Activated naive CD8-positive, alpha-beta T cell treated with anti-CD3 and anti-CD28 coated beads, Interleukin-2, amount 10 ng/mL, durations not matched to agents 7 days and 5 days (primary cell): ENCODE measurements at regions not wholly inside any gene's neighbourhood (a gene's known extent, or its start where the extent isn't known, plus 50 kb on each side); places are given as distances from the start of the nearest gene placed in this dataset.

Experiments used
- ATAC-seq: fragments of 150-1000 bp; cut with Tn5 transposase; one replicate; pipeline ENCODE4 v1.10.0; 2021; ENCODE audit warnings: low read depth, moderate library complexity
- POLR2A ChIA-PET: fragments of 350-600 bp; sonication (Branson Sonifier 250); formaldehyde crosslinking; loops from one replicate; lab custom pipeline; 2021; ENCODE audit warnings: antibody characterized with exemption; lab: Charles Lee
- DNase-seq: peaks from one replicate; pipeline ENCODE4 v3.0.0; 2021
- H3K27ac Mint-ChIP-seq: one replicate; pipeline ENCODE4 v1.8.0; 2022; ENCODE audit warnings: mild to moderate bottlenecking, mixed read lengths
- H3K27me3 Mint-ChIP-seq: one replicate; pipeline ENCODE4 v1.8.0; 2022; ENCODE audit warnings: mild to moderate bottlenecking, moderate library complexity, mixed read lengths
- H3K36me3 Mint-ChIP-seq: one replicate; pipeline ENCODE4 v1.8.0; 2021; ENCODE audit warnings: mild to moderate bottlenecking, mixed read lengths
- H3K4me1 Mint-ChIP-seq: one replicate; pipeline ENCODE4 v1.8.0; 2021; ENCODE audit warnings: mixed read lengths
- H3K4me3 Mint-ChIP-seq: one replicate; pipeline ENCODE4 v1.8.0; 2022; ENCODE audit warnings: mild to moderate bottlenecking, moderate library complexity, mixed read lengths
- H3K9me3 Mint-ChIP-seq: one replicate; pipeline ENCODE4 v1.8.0; 2021; ENCODE audit warnings: mixed read lengths

DNA sequence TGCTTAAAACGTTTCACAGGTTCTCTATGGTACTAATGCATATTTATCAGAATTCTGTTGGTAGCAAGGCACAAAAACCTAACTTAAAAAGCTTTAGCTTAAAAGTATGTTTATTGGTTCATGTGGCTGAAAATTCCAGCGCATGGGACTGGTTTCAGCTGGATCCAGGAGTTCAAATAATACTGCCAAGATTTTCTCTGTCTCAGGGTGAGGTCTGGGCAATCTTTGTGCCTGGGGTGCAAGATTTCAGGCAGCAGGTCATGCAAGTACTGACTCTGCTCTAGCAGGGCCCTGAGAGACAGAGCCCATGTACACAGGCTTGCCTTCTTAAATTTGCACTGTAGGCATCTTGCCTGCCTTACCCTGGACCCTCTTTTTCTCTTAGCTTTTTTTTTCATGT lies 134.2 kb upstream of the GAS1 start:
- H3K9me3 Mint-ChIP-seq = peaks cover 2% of the 10 kb centered on the region
- H3K4me3 Mint-ChIP-seq = no peak overlapping the region
- POLR2A ChIA-PET = no interaction called here
- H3K27me3 Mint-ChIP-seq = no peaks in the 10 kb centered on the region
- no peak overlapping the region for H3K27ac Mint-ChIP-seq
- H3K4me1 Mint-ChIP-seq = no peaks in the 10 kb centered on the region
- H3K36me3 Mint-ChIP-seq = no peaks in the 10 kb centered on the region
- DNase-seq = no peak
- no peak for ATAC-seq

DNA sequence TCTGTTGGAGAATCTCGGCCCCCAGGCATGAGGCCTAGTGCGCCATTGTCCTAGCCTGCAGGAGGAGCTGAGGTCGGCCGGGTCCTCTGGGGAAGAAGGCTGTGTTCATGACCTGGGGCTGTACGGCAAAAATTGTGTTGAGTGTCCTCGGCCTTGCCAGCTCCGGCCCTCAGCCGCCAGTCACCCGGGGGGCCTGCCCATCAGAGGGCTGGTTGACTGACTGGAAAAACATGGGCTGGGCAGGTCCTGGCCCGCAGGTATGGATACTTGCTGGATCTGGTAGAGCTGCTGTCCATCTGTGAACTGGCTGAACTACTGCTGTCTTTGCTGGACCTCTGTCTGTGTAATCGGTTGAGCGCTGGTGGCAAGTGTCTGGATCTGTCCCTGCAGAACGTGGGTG lies 136.7 kb upstream of the GAS1 start:
- H3K27me3 Mint-ChIP-seq = no peaks in the 10 kb centered on the region
- H3K4me1 Mint-ChIP-seq = no peaks in the 10 kb centered on the region
- POLR2A ChIA-PET = no interaction called here
- no peak overlapping the region for H3K4me3 Mint-ChIP-seq
- no peaks in the 10 kb centered on the region for H3K36me3 Mint-ChIP-seq
- no peak overlapping the region for H3K27ac Mint-ChIP-seq
- DNase-seq (no peak), ATAC-seq (no peak)
- H3K9me3 Mint-ChIP-seq = no peaks in the 10 kb centered on the region

DNA sequence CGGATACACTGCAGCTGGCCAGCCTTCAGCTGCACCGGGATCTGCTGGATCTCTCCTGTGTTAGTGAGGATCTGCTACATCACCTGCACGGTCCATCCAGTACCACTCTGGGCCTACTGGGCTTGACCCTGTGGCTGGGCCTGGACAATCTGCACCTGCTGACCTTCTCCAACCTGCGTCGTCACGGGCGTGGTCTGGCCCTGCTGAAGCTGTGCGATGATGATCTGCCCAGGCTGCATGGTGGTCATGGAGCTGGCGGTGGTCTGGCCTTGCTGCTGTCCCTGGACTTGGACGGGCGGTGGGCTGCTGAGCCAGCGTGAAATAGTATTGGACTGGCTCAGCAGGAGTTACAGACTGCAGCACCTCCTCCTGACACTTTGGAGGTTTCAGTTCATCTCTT lies 137.1 kb upstream of the GAS1 start:
- H3K27me3 Mint-ChIP-seq = no peaks in the 10 kb centered on the region
- DNase-seq (no peak), ATAC-seq (no peak)
- POLR2A ChIA-PET = no interaction called here
- no peaks in the 10 kb centered on the region for H3K9me3 Mint-ChIP-seq
- no peaks in the 10 kb centered on the region for H3K36me3 Mint-ChIP-seq
- H3K4me1 Mint-ChIP-seq = no peaks in the 10 kb centered on the region
- H3K27ac Mint-ChIP-seq = no peak overlapping the region
- no peak overlapping the region for H3K4me3 Mint-ChIP-seq

- no peaks in the 10 kb centered on the region for H3K9me3 Mint-ChIP-seq
- H3K36me3 Mint-ChIP-seq = no peaks in the 10 kb centered on the region
- ATAC-seq (no peak), DNase-seq (no peak)
- H3K27me3 Mint-ChIP-seq = no peaks in the 10 kb centered on the region
- H3K27ac Mint-ChIP-seq = no peak overlapping the region
- H3K4me1 Mint-ChIP-seq = no peaks in the 10 kb centered on the region
- POLR2A ChIA-PET = no interaction called here
- H3K4me3 Mint-ChIP-seq = no peak overlapping the region
Measured at GRCh38 chr9:87085073-87085472, 137.8 kb upstream of the GAS1 start.

GRCh38 chr9:87085521-87085920 lies 138.2 kb upstream of the GAS1 start:
- Mint-ChIP-seq H3K4me1 (no peaks in the 10 kb centered on the region), H3K36me3 (no peaks in the 10 kb centered on the region), H3K27me3 (no peaks in the 10 kb centered on the region), H3K27ac (no peak overlapping the region), H3K4me3 (no peak overlapping the region), H3K9me3 (no peaks in the 10 kb centered on the region)
- POLR2A ChIA-PET = no interaction called here
- DNase-seq (no peak), ATAC-seq (no peak)

- Mint-ChIP-seq H3K36me3 (no peaks in the 10 kb centered on the region), H3K4me3 (no peak overlapping the region), H3K27ac (no peak overlapping the region), H3K27me3 (no peaks in the 10 kb centered on the region), H3K4me1 (no peaks in the 10 kb centered on the region), H3K9me3 (no peaks in the 10 kb centered on the region)
- no peak for DNase-seq
- POLR2A ChIA-PET = no interaction called here
- ATAC-seq = no peak
Measured at GRCh38 chr9:87086221-87086818, 139.0 kb upstream of the GAS1 start.

DNA sequence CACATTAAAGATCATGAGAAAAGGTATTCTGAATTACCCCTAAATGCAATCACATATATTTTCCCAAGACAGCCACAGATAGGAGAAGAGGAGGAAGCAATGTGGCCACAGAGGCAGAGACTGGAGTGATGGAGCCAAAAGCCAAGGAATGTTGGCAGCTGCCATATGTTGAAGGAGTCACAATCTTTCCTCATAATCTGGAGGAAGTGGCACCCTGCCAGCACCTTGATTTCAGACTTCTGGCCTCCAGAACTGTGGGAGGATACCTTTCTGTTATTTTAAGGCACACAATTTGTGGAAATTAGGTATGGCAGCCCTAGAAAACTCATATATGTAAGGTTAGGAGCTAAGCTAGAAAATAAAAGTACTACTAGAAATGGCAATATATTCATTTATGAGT lies 139.9 kb upstream of the GAS1 start:
- no peak for ATAC-seq

DNA sequence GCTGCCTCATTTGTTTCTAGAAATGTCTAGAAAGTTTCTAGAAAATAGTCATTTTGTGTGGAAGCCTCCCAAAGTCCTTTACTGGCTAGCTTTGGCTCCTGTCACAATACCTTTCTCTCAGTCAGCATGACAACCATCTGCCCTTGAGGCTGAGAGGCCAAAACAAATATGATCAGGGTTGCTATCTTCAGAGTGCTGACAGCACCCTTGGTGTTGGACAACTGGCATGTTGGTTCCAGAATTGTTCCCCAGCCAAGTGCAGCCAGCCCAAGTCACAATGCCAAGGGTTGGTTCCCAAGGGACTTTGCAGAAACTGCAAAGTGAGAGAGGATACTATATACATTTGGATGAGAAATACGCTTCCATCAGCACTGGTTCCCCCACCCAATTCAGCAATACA lies 140.9 kb upstream of the GAS1 start:
- no peaks in the 10 kb centered on the region for H3K27me3 Mint-ChIP-seq
- peaks cover 1% of the 10 kb centered on the region for H3K9me3 Mint-ChIP-seq
- H3K4me3 Mint-ChIP-seq = no peak overlapping the region
- no peak for DNase-seq
- POLR2A ChIA-PET = no interaction called here
- ATAC-seq = no peak
- no peaks in the 10 kb centered on the region for H3K36me3 Mint-ChIP-seq
- no peaks in the 10 kb centered on the region for H3K4me1 Mint-ChIP-seq
- no peak overlapping the region for H3K27ac Mint-ChIP-seq

More for the DNA sequence above, 139.9 kb upstream of the GAS1 start:
- no peaks in the 10 kb centered on the region for H3K27me3 Mint-ChIP-seq
- H3K4me1 Mint-ChIP-seq = no peaks in the 10 kb centered on the region
- no peak for DNase-seq
- H3K9me3 Mint-ChIP-seq = peaks cover 1% of the 10 kb centered on the region
- no peak overlapping the region for H3K27ac Mint-ChIP-seq
- no peak overlapping the region for H3K4me3 Mint-ChIP-seq
- POLR2A ChIA-PET = no interaction called here
- no peaks in the 10 kb centered on the region for H3K36me3 Mint-ChIP-seq

DNA sequence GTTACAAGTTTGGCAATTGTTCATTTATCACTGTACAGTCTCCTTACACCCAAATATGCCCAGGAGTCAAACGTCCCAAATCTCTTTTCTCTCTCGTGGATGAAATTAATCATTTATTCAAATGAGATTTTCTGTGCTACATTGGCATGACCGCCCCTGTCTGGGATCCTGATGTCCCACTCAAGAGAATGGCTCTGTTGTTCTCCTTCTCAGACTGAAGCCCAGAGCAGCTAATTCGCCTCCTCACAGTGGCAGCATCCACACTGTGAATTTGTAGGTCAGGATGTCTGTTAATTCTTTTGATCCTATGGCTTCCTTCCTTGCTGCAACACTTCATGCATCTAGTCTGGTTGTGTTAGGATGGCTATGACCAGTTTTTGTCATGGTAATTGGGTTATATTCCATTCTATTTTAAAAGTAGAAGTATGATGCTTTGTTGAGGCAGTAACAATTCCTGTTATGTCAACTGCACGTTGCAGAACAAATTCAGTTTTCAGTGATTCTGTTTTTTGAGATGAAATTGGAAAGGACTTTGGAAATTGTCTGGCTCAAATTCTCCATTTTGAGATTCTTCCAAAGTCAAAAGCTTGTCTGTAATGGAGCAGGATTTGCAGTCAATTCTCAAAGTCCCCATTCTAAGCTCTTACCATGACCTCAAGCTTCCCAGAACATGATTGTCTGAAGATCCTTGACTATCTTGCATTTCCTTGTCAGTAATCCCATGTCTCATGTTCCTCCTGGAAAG lies 141.5 kb upstream of the GAS1 start:
- POLR2A ChIA-PET = no interaction called here
- Mint-ChIP-seq H3K27ac (no peak overlapping the region), H3K36me3 (no peaks in the 10 kb centered on the region), H3K4me1 (no peaks in the 10 kb centered on the region), H3K27me3 (no peaks in the 10 kb centered on the region), H3K9me3 (peaks cover 1% of the 10 kb centered on the region), H3K4me3 (no peak overlapping the region)
- ATAC-seq (no peak), DNase-seq (no peak)

GRCh38 chr9:87089506-87089905 lies 142.2 kb upstream of the GAS1 start:
- H3K27ac Mint-ChIP-seq = no peak overlapping the region

DNA sequence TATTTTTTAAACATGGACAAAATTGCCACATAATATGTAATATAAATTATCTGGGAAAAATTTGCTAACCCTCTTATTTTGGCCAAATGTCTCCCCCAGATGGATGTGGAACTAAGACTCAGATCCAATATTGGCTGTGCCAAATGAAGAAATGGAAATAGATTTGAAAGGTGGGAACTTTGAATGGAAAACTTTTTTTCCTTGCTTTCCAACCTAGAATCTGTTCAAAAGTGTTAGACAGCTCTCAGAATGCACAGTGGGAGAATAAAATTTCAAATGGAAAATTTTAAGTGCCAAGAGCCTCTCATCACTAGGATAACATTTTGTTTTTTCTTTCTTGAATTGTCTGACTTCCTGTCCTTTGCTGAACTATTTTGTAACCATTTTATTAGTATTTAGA lies 142.6 kb upstream of the GAS1 start:
- H3K27ac Mint-ChIP-seq = no peak overlapping the region
- no peak overlapping the region for H3K4me3 Mint-ChIP-seq
- H3K27me3 Mint-ChIP-seq = no peaks in the 10 kb centered on the region
- POLR2A ChIA-PET = no interaction called here
- ATAC-seq (no peak), DNase-seq (no peak)
- H3K36me3 Mint-ChIP-seq = no peaks in the 10 kb centered on the region
- H3K9me3 Mint-ChIP-seq = peaks cover 1% of the 10 kb centered on the region
- no peaks in the 10 kb centered on the region for H3K4me1 Mint-ChIP-seq

More at GRCh38 chr9:87089506-87089905, 142.2 kb upstream of the GAS1 start:
- no peak for ATAC-seq
- Mint-ChIP-seq H3K4me1 (no peaks in the 10 kb centered on the region), H3K4me3 (no peak overlapping the region), H3K9me3 (peaks cover 1% of the 10 kb centered on the region), H3K36me3 (no peaks in the 10 kb centered on the region), H3K27me3 (no peaks in the 10 kb centered on the region)
- no peak for DNase-seq
- POLR2A ChIA-PET = no interaction called here

- H3K4me1 Mint-ChIP-seq = no peaks in the 10 kb centered on the region
- no peaks in the 10 kb centered on the region for H3K36me3 Mint-ChIP-seq
- H3K27me3 Mint-ChIP-seq = no peaks in the 10 kb centered on the region
- ATAC-seq = no peak
- peaks cover 1% of the 10 kb centered on the region for H3K9me3 Mint-ChIP-seq
- no peak overlapping the region for H3K27ac Mint-ChIP-seq
- H3K4me3 Mint-ChIP-seq = no peak overlapping the region
- POLR2A ChIA-PET = no interaction called here
- no peak for DNase-seq
Measured at GRCh38 chr9:87093777-87094176, 146.5 kb upstream of the GAS1 start.

DNA sequence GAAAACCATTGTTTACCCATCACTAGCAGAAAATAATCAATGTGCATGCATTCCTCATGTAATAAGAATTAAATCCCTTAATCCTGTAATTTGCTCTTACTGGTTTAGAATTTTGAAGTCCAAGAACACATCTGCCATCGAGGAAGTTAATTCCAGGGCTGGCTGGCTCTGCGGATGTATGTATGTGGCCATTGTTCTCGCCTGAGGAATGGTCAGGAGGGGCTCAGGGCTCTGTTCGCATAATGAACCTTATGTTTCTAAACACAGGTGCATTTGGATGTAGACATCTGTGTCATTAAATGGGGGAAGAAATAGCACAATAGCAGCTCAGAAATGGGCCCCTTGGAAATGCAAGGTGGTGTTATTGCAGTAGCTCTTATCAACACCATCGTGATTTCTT lies 148.6 kb upstream of the GAS1 start:
- ATAC-seq (no peak), DNase-seq (no peak)
- POLR2A ChIA-PET = no interaction called here
- Mint-ChIP-seq H3K27ac (no peak overlapping the region), H3K36me3 (no peaks in the 10 kb centered on the region), H3K27me3 (no peaks in the 10 kb centered on the region), H3K9me3 (peaks cover 1% of the 10 kb centered on the region), H3K4me3 (no peak overlapping the region), H3K4me1 (no peaks in the 10 kb centered on the region)

DNA sequence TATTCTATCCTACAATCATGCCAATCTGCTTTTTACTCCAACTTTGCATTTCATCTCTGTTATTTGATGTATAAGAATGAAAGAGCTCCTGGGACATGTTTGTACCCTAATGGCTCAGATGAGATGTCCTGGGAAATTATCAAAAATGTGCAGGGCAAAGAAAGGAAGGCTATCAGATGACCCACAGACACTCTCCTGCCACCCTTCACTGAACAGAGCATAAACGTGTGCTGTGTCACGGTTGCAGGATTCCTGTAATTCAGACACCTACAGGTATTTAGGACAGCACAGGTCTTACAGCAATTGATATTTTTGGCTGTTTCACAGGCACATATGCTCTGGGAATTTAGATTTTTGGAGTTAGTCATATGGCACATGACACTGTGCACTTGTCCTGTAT lies 149.2 kb upstream of the GAS1 start:
- POLR2A ChIA-PET = no interaction called here
- peaks cover 1% of the 10 kb centered on the region for H3K9me3 Mint-ChIP-seq
- H3K4me3 Mint-ChIP-seq = no peak overlapping the region
- no peak overlapping the region for H3K27ac Mint-ChIP-seq
- H3K36me3 Mint-ChIP-seq = no peaks in the 10 kb centered on the region
- H3K4me1 Mint-ChIP-seq = no peaks in the 10 kb centered on the region
- ATAC-seq (no peak), DNase-seq (no peak)
- H3K27me3 Mint-ChIP-seq = no peaks in the 10 kb centered on the region
